ENCODE measurements at regions not wholly inside any gene's neighbourhood (a gene's known extent, or its start where the extent isn't known, plus 50 kb on each side); places are given as distances from the start of the nearest gene placed in this dataset.
A peak's percentile ranks its signal among the peaks of the same experiment; 100 is the strongest.

DNA sequence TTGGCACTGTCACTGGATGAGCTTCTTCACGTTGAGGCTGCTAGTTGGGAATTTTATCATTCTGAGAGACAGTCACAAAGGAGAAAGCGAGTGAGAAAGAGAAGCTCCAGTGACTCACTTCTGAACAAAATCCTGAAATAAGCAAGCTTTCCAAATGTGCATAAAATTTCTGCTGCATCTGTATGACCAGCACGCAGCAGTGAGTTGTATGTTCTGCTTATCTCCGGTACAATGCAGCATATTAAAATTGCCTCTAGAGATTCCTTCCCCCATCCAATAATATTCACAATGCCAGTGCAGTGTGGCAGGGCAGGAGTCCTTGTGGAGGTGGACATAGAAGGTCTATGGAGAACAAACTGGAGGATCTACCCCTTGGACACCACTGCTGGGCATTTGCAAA is 290.5 kb downstream of the ADGB start:
- BruUV-seq (replicated peaks), result no TSS peak
- CTCF ChIA-PET, result no interaction called here

GRCh38 chr6:146890172-146890571 is 291.4 kb downstream of the ADGB start:
- intact Hi-C loops (cut with micrococcal nuclease; ENCODE audit: unreplicated experiment) (no loop called here), in situ Hi-C loops (cut with HindIII; ENCODE audit: low pct_unique_long_range_greater_than_20kb, low sequenced_read_pairs) (no loop called here)
- H3K4me3 ChIP-seq (ENCODE audit: low read depth in 2 of 2, low read length in 2 of 2), result no peak overlapping the region
- H3K36me3 ChIP-seq (ENCODE audit: control insufficient read depth, insufficient read depth, low read length), result no peaks in the 10 kb centered on the region
- no peak for ATAC-seq
- no peaks in the 10 kb centered on the region for H3K9me3 ChIP-seq (ENCODE audit: control insufficient read depth, insufficient read depth, low read depth, low read length)
- H3K27ac ChIP-seq (ENCODE audit: low read length), result no peak overlapping the region
- ChIA-PET CTCF (no interaction called here), POLR2A (no interaction called here)
- TF ChIP-seq SIN3A (IDR thresholded peaks at IDR 0.05; ENCODE audit: borderline replicate concordance, insufficient read depth, low read depth, low read length), result no peak
- H3K4me1 ChIP-seq (ENCODE audit: control insufficient read depth, insufficient read depth, low read length), result no peaks in the 10 kb centered on the region
- no peak for DNase-seq (ENCODE audit: low read depth, low spot score)
- no peaks in the 10 kb centered on the region for H3K27me3 ChIP-seq (ENCODE audit: control insufficient read depth, insufficient read depth, low read length)
- no TSS peak for BruUV-seq (replicated peaks)

More for the DNA sequence above, 290.5 kb downstream of the ADGB start:
- H3K9me3 ChIP-seq (ENCODE audit: control insufficient read depth, insufficient read depth, low read depth, low read length), result no peaks in the 10 kb centered on the region
- no peak overlapping the region for H3K4me3 ChIP-seq (ENCODE audit: low read depth in 2 of 2, low read length in 2 of 2)
- ATAC-seq (no peak), DNase-seq (ENCODE audit: low read depth, low spot score) (no peak)
- no peaks in the 10 kb centered on the region for H3K36me3 ChIP-seq (ENCODE audit: control insufficient read depth, insufficient read depth, low read length)
- in situ Hi-C loops (cut with HindIII; ENCODE audit: low pct_unique_long_range_greater_than_20kb, low sequenced_read_pairs) (no loop called here), intact Hi-C loops (cut with micrococcal nuclease; ENCODE audit: unreplicated experiment) (no loop called here)
- H3K4me1 ChIP-seq (ENCODE audit: control insufficient read depth, insufficient read depth, low read length), result no peaks in the 10 kb centered on the region
- H3K27me3 ChIP-seq (ENCODE audit: control insufficient read depth, insufficient read depth, low read length), result no peaks in the 10 kb centered on the region
- H3K27ac ChIP-seq (ENCODE audit: low read length), result no peak overlapping the region
- TF ChIP-seq, protein P1, sequence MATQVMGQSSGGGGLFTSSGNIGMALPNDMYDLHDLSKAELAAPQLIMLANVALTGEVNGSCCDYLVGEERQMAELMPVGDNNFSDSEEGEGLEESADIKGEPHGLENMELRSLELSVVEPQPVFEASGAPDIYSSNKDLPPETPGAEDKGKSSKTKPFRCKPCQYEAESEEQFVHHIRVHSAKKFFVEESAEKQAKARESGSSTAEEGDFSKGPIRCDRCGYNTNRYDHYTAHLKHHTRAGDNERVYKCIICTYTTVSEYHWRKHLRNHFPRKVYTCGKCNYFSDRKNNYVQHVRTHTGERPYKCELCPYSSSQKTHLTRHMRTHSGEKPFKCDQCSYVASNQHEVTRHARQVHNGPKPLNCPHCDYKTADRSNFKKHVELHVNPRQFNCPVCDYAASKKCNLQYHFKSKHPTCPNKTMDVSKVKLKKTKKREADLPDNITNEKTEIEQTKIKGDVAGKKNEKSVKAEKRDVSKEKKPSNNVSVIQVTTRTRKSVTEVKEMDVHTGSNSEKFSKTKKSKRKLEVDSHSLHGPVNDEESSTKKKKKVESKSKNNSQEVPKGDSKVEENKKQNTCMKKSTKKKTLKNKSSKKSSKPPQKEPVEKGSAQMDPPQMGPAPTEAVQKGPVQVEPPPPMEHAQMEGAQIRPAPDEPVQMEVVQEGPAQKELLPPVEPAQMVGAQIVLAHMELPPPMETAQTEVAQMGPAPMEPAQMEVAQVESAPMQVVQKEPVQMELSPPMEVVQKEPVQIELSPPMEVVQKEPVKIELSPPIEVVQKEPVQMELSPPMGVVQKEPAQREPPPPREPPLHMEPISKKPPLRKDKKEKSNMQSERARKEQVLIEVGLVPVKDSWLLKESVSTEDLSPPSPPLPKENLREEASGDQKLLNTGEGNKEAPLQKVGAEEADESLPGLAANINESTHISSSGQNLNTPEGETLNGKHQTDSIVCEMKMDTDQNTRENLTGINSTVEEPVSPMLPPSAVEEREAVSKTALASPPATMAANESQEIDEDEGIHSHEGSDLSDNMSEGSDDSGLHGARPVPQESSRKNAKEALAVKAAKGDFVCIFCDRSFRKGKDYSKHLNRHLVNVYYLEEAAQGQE (IDR thresholded peaks at IDR 0.05; ENCODE audit: insufficient read depth in 1 of 2, low read depth in 2 of 2, low read length in 1 of 2), result no peak
- TF ChIP-seq TCF7L2 (IDR thresholded peaks at IDR 0.05; ENCODE audit: low read depth, low read length) (no peak), SIN3A (IDR thresholded peaks at IDR 0.05; ENCODE audit: borderline replicate concordance, insufficient read depth, low read depth, low read length) (no peak), POLR2AphosphoS5 (IDR thresholded peaks at IDR 0.05; ENCODE audit: low read depth, low read length) (no peak)
- TF ChIP-seq, protein P2, sequence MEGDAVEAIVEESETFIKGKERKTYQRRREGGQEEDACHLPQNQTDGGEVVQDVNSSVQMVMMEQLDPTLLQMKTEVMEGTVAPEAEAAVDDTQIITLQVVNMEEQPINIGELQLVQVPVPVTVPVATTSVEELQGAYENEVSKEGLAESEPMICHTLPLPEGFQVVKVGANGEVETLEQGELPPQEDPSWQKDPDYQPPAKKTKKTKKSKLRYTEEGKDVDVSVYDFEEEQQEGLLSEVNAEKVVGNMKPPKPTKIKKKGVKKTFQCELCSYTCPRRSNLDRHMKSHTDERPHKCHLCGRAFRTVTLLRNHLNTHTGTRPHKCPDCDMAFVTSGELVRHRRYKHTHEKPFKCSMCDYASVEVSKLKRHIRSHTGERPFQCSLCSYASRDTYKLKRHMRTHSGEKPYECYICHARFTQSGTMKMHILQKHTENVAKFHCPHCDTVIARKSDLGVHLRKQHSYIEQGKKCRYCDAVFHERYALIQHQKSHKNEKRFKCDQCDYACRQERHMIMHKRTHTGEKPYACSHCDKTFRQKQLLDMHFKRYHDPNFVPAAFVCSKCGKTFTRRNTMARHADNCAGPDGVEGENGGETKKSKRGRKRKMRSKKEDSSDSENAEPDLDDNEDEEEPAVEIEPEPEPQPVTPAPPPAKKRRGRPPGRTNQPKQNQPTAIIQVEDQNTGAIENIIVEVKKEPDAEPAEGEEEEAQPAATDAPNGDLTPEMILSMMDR (IDR thresholded peaks at IDR 0.05), result no peak
- POLR2A ChIA-PET, result no interaction called here

DNA sequence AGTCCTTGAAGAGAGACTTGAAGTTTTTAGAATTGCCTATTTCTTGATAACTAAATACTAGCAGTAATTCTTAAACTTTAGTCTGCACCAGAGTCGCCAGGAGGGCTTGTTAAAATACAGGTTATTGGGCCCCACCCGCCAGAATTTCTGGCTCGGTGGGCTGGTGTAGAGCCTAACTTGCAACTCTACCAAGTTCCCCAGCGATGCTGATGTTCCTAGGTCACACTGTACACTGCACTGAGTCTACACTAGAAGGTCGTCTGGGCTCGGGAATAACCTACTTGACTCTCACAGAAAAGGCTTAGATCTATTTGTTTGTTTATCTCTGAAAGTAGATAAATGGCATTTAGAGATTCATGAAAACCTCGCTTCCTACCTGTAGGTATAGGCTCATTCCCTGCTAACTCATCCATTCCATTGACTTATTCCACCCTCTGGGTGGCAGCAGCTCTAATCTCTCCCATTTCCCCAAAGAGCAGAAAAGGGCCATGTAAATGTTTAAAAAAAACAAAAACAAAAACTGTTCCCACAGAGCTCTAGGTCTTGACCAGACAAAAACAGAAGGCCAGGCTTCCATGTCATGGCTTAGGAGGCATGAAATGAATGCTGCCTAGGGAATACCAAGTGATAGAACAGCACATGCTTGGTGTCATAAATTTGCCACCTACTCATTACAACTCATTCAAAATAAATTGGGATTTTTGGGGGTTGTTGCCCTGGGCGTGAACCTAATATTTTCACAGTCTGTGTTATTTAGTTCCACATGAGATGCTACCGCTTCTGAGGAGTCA is 292.1 kb downstream of the ADGB start:
- Histone ChIP-seq H3K27me3 (ENCODE audit: control insufficient read depth, insufficient read depth, low read length) (no peaks in the 10 kb centered on the region), H3K9me3 (ENCODE audit: control insufficient read depth, insufficient read depth, low read depth, low read length) (no peaks in the 10 kb centered on the region), H3K36me3 (ENCODE audit: control insufficient read depth, insufficient read depth, low read length) (no peaks in the 10 kb centered on the region), H3K4me1 (ENCODE audit: control insufficient read depth, insufficient read depth, low read length) (no peaks in the 10 kb centered on the region), H3K4me3 (ENCODE audit: low read depth in 2 of 2, low read length in 2 of 2) (no peak overlapping the region), H3K27ac (ENCODE audit: low read length) (no peak overlapping the region; the same call in 1 of the 2 replicates)
- no peak for ATAC-seq
- TF ChIP-seq, protein P2 (IDR thresholded peaks at IDR 0.05), result peak; percentile 14; the same call in 1 of the 2 replicates
- TF ChIP-seq, protein P1 (IDR thresholded peaks at IDR 0.05; ENCODE audit: insufficient read depth in 1 of 2, low read depth in 2 of 2, low read length in 1 of 2), result no peak
- no peak for TF ChIP-seq SIN3A (IDR thresholded peaks at IDR 0.05; ENCODE audit: borderline replicate concordance, insufficient read depth, low read depth, low read length)
- TF ChIP-seq TCF7L2 (IDR thresholded peaks at IDR 0.05; ENCODE audit: low read depth, low read length), result no peak
- TF ChIP-seq POLR2AphosphoS5 (IDR thresholded peaks at IDR 0.05; ENCODE audit: low read depth, low read length), result no peak
- intact Hi-C loops (cut with micrococcal nuclease; ENCODE audit: unreplicated experiment) (no loop called here), in situ Hi-C loops (cut with HindIII; ENCODE audit: low pct_unique_long_range_greater_than_20kb, low sequenced_read_pairs) (no loop called here)
- CTCF ChIA-PET, result no interaction called here
- DNase-seq (ENCODE audit: low read depth, low spot score), result no peak
- POLR2A ChIA-PET, result no interaction called here
- BruUV-seq (replicated peaks), result no TSS peak
